B cell (primary cell): ENCODE measurements at regions not wholly inside any gene's neighbourhood (a gene's known extent, or its start where the extent isn't known, plus 50 kb on each side); places are given as distances from the start of the nearest gene placed in this dataset.
"Not testable (repeated sequence)": the region's sequence is repeated elsewhere in the genome, so short reads cannot be mapped to it uniquely, and the experiment has no call there.

Source experiments
- ATAC-seq: fragments of 200-7000 bp; cut with Tn5 transposase; one replicate; pipeline ENCODE4 v1.10.0; 2021; ENCODE audit warnings: low read depth, mild to moderate bottlenecking, moderate number of reproducible peaks, moderate library complexity
- CTCF ChIA-PET: fragments of 350-600 bp; sonication (Branson Sonifier 250); formaldehyde crosslinking; loops from one replicate; lab custom pipeline; 2021; ENCODE audit warnings: antibody characterized with exemption, inconsistent platforms; lab: Charles Lee
- POLR2A ChIA-PET: fragments of 350-600 bp; sonication (Branson Sonifier 250); formaldehyde crosslinking; loops from one replicate; lab custom pipeline; 2021; ENCODE audit warnings: antibody characterized with exemption; lab: Charles Lee
- DNase-seq: peaks from one replicate; pipeline ENCODE4 v3.0.0; 2013
- H2AFZ ChIP-seq: 2 replicates; pipeline ENCODE4 v1.6.1; 2012; ENCODE audit warnings: mild to moderate bottlenecking, low read depth, low read length; ENCODE audit not compliant: insufficient read depth, poor library complexity, severe bottlenecking
- H3K27ac ChIP-seq, 2 donors: 1 replicate in 1 of 2; 2 replicates in 1 of 2; pipeline ENCODE4 v1.5.1; 2012 to 2013; ENCODE audit warnings: low read length in 2 of 2, mild to moderate bottlenecking in 2 of 2, moderate library complexity in 1 of 2
- H3K27me3 ChIP-seq, 4 experiments: fragments of 200-600 bp in 1 of 4; sonication (generic) in 1 of 4; replicated peaks in 1 of 4; 1 replicate in 2 of 4; 2 replicates in 2 of 4; pipeline versions ENCODE4 v1.6.1 to v1.7.0; 2013 to 2016; ENCODE audit warnings: low read length in 3 of 4, mild to moderate bottlenecking in 2 of 4, mixed read lengths in 1 of 4, moderate library complexity in 1 of 4; ENCODE audit not compliant: insufficient read depth in 4 of 4, control insufficient read depth in 3 of 4; ENCODE audit errors: control extremely low read depth in 1 of 4
- H3K36me3 ChIP-seq, 2 experiments: replicated peaks in 1 of 2; 1 replicate in 1 of 2; 2 replicates in 1 of 2; pipeline versions ENCODE4 v1.6.1 to v1.7.1; 2013; ENCODE audit warnings: low read length in 1 of 2; ENCODE audit not compliant: insufficient read depth in 2 of 2, control insufficient read depth in 1 of 2; ENCODE audit errors: control extremely low read depth in 1 of 2, extremely low read depth in 1 of 2
- H3K4me1 ChIP-seq, 2 donors: fragments of 200-600 bp in 1 of 2; sonication (generic) in 1 of 2; 1 replicate in 1 of 2; 2 replicates in 1 of 2; pipeline versions ENCODE4 v1.5.1 to v1.6.1; 2013 to 2017; ENCODE audit warnings: low read length in 2 of 2; ENCODE audit not compliant: control insufficient read depth in 2 of 2, insufficient read depth in 2 of 2
- H3K4me2 ChIP-seq: replicated peaks from 2 replicates; pipeline ENCODE3; 2012; ENCODE audit warnings: mild to moderate bottlenecking, low read depth, low read length; ENCODE audit not compliant: poor library complexity, severe bottlenecking
- H3K4me3 ChIP-seq, 5 experiments: fragments of 200-600 bp in 1 of 5; sonication (generic) in 1 of 5; 1 replicate in 3 of 5; 2 replicates in 2 of 5; pipeline versions ENCODE4 v1.5.1 to v1.7.0; 2011 to 2016; ENCODE audit warnings: low read length in 4 of 5, mild to moderate bottlenecking in 4 of 5, low read depth in 2 of 5, control low read depth in 1 of 5, moderate library complexity in 1 of 5; ENCODE audit not compliant: insufficient read depth in 1 of 5; ENCODE audit errors: control extremely low read depth in 1 of 5, extremely low read depth in 1 of 5
- H3K79me2 ChIP-seq: fragments of 200-600 bp; sonication (generic); one replicate; pipeline ENCODE4 v1.6.0; 2016; ENCODE audit warnings: low read length; ENCODE audit not compliant: control insufficient read depth, insufficient read depth
- H3K9ac ChIP-seq: fragments of 200-600 bp; sonication (generic); 2 replicates; pipeline ENCODE4 v1.6.1; 2017; ENCODE audit warnings: mild to moderate bottlenecking, low read length, moderate library complexity
- H3K9me3 ChIP-seq, 3 donors: one replicate each; pipeline versions ENCODE4 v1.6.1 to v1.7.1; 2013; ENCODE audit warnings: low read length in 2 of 3; ENCODE audit not compliant: control insufficient read depth in 2 of 3, insufficient read depth in 1 of 3; ENCODE audit errors: control extremely low read depth in 1 of 3
- H4K20me1 ChIP-seq: 2 replicates; pipeline ENCODE4 v1.6.0; 2012; ENCODE audit warnings: mild to moderate bottlenecking, low read length; ENCODE audit not compliant: insufficient read depth, control insufficient read depth, poor library complexity, severe bottlenecking
- H3K27ac Mint-ChIP-seq: one replicate; pipeline ENCODE4 v1.8.0; 2021; ENCODE audit warnings: mixed read lengths
- H3K27me3 Mint-ChIP-seq: one replicate; pipeline ENCODE4 v1.8.0; 2021; ENCODE audit warnings: mixed read lengths
- H3K4me1 Mint-ChIP-seq: one replicate; pipeline ENCODE4 v1.8.0; 2021; ENCODE audit warnings: mixed read lengths
- H3K4me3 Mint-ChIP-seq: one replicate; pipeline ENCODE4 v1.8.0; 2021; ENCODE audit warnings: mixed read lengths
- H3K9me3 Mint-ChIP-seq: one replicate; pipeline ENCODE4 v1.8.0; 2022; ENCODE audit warnings: mixed read lengths; ENCODE audit not compliant: insufficient read depth
- CTCF ChIP-seq: fragments of 200-600 bp; IDR thresholded peaks from one replicate; pipeline ENCODE4 v1.8.0; 2022; ENCODE audit warnings: antibody characterized with exemption, mild to moderate bottlenecking
- EZH2 ChIP-seq: IDR thresholded peaks from 2 replicates; pipeline ENCODE4 v1.6.1; 2012; ENCODE audit warnings: borderline replicate concordance, low read depth, mild to moderate bottlenecking, moderate library complexity, low read length; ENCODE audit not compliant: insufficient read depth, poor library complexity, severe bottlenecking
- WGBS: methylation state at CpG from one replicate; pipeline ENCODE4 v1.1.5; 2013; ENCODE audit warnings: missing lambda C conversion rate; ENCODE audit not compliant: insufficient coverage; 5-methylcytosine and 5-hydroxymethylcytosine counted together
- intact Hi-C: fragments of 100-400 bp; cut with micrococcal nuclease; formaldehyde crosslinking; loops from one replicate; pipeline ENCODE4 v1.10.0; 2022

- no peaks in the 10 kb centered on the region for H3K79me2 ChIP-seq
- H3K27ac Mint-ChIP-seq, result no peak overlapping the region
- no peaks in the 10 kb centered on the region for H3K9me3 Mint-ChIP-seq
- no peak for DNase-seq
- no peak overlapping the region for H3K27ac ChIP-seq
- H3K4me3 Mint-ChIP-seq, result no peak overlapping the region
- ChIA-PET CTCF (no interaction called here), POLR2A (no interaction called here)
- ATAC-seq, result no peak
- H3K27me3 ChIP-seq, result no peaks in the 10 kb centered on the region
- intact Hi-C loops, result no loop called here
- no peak overlapping the region for H3K9ac ChIP-seq
- no peaks in the 10 kb centered on the region for H3K4me1 Mint-ChIP-seq
- H2AFZ ChIP-seq, result no peak overlapping the region
- no peaks in the 10 kb centered on the region for H3K27me3 Mint-ChIP-seq
- TF ChIP-seq CTCF (no peak), EZH2 (no peak)
- H3K4me1 ChIP-seq, result no peaks in the 10 kb centered on the region
- H4K20me1 ChIP-seq, result no peaks in the 10 kb centered on the region
- no peak overlapping the region for H3K4me3 ChIP-seq
- H3K36me3 ChIP-seq, result no peaks in the 10 kb centered on the region
- no CpG with 5 or more reads among the region's 2 CpGs for WGBS
- no peaks in the 10 kb centered on the region for H3K9me3 ChIP-seq
- H3K4me2 ChIP-seq, result no peak overlapping the region
Measured at GRCh38 chr4:132691668-132692067, 457.4 kb upstream of the PCDH10 start.

DNA sequence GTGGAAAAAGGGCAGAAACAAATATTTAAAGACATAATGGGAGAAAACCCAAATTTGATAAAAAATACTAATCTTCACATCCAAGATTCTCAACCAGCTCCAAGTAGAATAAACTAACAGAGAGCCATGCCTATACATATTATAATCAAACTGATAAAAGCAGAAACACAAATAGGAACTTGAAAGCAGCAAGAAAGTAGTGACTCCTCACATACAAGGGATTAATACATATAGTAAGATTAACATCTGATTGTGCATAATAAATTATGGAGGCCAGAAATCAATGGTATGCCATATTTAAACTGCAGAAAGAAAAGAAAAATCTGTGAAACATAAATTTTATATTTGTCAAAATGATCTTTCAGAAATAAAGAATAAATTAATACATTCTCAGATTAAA lies 454.3 kb upstream of the PCDH10 start:
- no peak for DNase-seq
- no peaks in the 10 kb centered on the region for H3K27me3 ChIP-seq
- no peak for TF ChIP-seq CTCF
- TF ChIP-seq EZH2, result no peak
- POLR2A ChIA-PET, result no interaction called here
- H3K9ac ChIP-seq, result no peak overlapping the region
- intact Hi-C loops, result no loop called here
- CTCF ChIA-PET, result no interaction called here
- Mint-ChIP-seq H3K9me3 (peaks cover 2% of the 10 kb centered on the region), H3K27me3 (no peaks in the 10 kb centered on the region), H3K27ac (no peak overlapping the region), H3K4me1 (no peaks in the 10 kb centered on the region), H3K4me3 (no peak overlapping the region)
- H2AFZ ChIP-seq, result no peak overlapping the region
- H4K20me1 ChIP-seq, result no peaks in the 10 kb centered on the region
- H3K4me1 ChIP-seq, result no peaks in the 10 kb centered on the region
- H3K4me3 ChIP-seq, result no peak overlapping the region
- H3K36me3 ChIP-seq, result no peaks in the 10 kb centered on the region
- no peak for ATAC-seq
- H3K9me3 ChIP-seq, result peaks cover 0 to 1% (median 0%) of the 10 kb centered on the region in 3 donors
- no peak overlapping the region for H3K27ac ChIP-seq
- H3K79me2 ChIP-seq, result no peaks in the 10 kb centered on the region
- no peak overlapping the region for H3K4me2 ChIP-seq

- intact Hi-C loops, CTCF ChIA-PET, H2AFZ ChIP-seq: not testable (repeated sequence)
Measured at GRCh38 chr4:132697505-132697904, 451.6 kb upstream of the PCDH10 start.

More at GRCh38 chr4:132697505-132697904, 451.6 kb upstream of the PCDH10 start:
- POLR2A ChIA-PET, H3K4me1 ChIP-seq, H3K9me3 Mint-ChIP-seq, H3K4me1 Mint-ChIP-seq, H3K79me2 ChIP-seq, H3K4me3 ChIP-seq, H3K27ac ChIP-seq, DNase-seq, H3K9me3 ChIP-seq, ATAC-seq, H4K20me1 ChIP-seq, H3K9ac ChIP-seq, H3K27me3 ChIP-seq, H3K27me3 Mint-ChIP-seq, H3K27ac Mint-ChIP-seq, H3K4me3 Mint-ChIP-seq, H3K36me3 ChIP-seq, H3K4me2 ChIP-seq: not testable (repeated sequence)
- 100% methylated on average over 2 of the region's 4 CpGs for WGBS
